GM12873 (cell line): ENCODE measurements at regions not wholly inside any gene's neighbourhood (a gene's known extent, or its start where the extent isn't known, plus 50 kb on each side); places are given as distances from the start of the nearest gene placed in this dataset.

Source experiments
- CTCF ChIP-seq: IDR thresholded peaks from 2 replicates; pipeline ENCODE4 v1.5.1; 2012; ENCODE audit warnings: low read depth, mild to moderate bottlenecking, moderate library complexity, low read length, control low read depth; ENCODE audit not compliant: insufficient read depth; ENCODE audit errors: missing control alignments

GRCh38 chr7:110418659-110419280 lies 672.2 kb upstream of the LRRN3 start:
- no peak for TF ChIP-seq CTCF

- no peak for TF ChIP-seq CTCF
Observed at GRCh38 chr7:110420788-110421187, 670.1 kb upstream of the LRRN3 start.

GRCh38 chr7:110421490-110422241 lies 669.3 kb upstream of the LRRN3 start:
- no peak for TF ChIP-seq CTCF

- TF ChIP-seq CTCF = no peak
Observed at GRCh38 chr7:110432061-110432553, 658.8 kb upstream of the LRRN3 start.

GRCh38 chr7:110442381-110442837 lies 648.5 kb upstream of the LRRN3 start:
- peak; percentile 67 for TF ChIP-seq CTCF

- no peak for TF ChIP-seq CTCF
Observed at GRCh38 chr7:110446658-110447057, 644.3 kb upstream of the LRRN3 start.

GRCh38 chr7:110448918-110449317 lies 642.0 kb upstream of the LRRN3 start:
- no peak for TF ChIP-seq CTCF
